T-helper 1 cell treated with Interleukin-12 subunit alpha and Interleukin-12 subunit beta and Interleukin-4 antibody, amounts not matched to agents 30 μg/mL and 1 μg/mL, for 36 hours (primary cell): ENCODE measurements at regions not wholly inside any gene's neighbourhood (a gene's known extent, or its start where the extent isn't known, plus 50 kb on each side); places are given as distances from the start of the nearest gene placed in this dataset.
"Not testable (repeated sequence)": the region's sequence is repeated elsewhere in the genome, so short reads cannot be mapped to it uniquely, and the experiment has no call there.

ENCODE experiments used
- H3K27ac Mint-ChIP-seq: one replicate; pipeline ENCODE4 v1.8.0; 2021; ENCODE audit warnings: mild to moderate bottlenecking, mixed read lengths
- H3K27me3 Mint-ChIP-seq: one replicate; pipeline ENCODE4 v1.8.0; 2021; ENCODE audit warnings: low read depth, mixed read lengths
- H3K36me3 Mint-ChIP-seq: one replicate; pipeline ENCODE4 v1.8.0; 2021; ENCODE audit warnings: low read depth, mixed read lengths
- H3K4me1 Mint-ChIP-seq: one replicate; pipeline ENCODE4 v1.8.0; 2021; ENCODE audit warnings: low read depth, mixed read lengths
- H3K4me3 Mint-ChIP-seq: one replicate; pipeline ENCODE4 v1.8.0; 2021; ENCODE audit warnings: mild to moderate bottlenecking, moderate library complexity, mixed read lengths
- H3K9me3 Mint-ChIP-seq: one replicate; pipeline ENCODE4 v1.8.0; 2021; ENCODE audit warnings: mixed read lengths

DNA sequence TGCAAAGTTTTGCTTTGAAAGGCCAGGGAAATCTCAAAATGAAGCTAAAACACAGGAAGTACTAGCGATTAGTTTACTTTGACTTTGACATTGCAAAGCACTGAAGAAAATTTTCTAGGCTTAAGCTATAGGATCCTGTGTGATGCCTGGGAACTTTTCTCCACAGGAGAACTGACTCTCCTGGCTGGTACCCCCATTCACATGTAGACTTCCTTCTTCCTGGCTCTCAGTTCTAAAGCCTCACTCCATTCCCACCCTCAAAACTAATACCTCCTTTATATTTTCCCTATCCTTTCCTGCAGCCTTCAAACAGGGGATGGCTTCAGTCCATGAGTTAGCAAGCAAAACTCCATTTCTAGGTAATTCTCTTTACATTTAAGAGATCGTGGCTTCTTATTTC, 189.5 kb downstream of the SLITRK1 start:
- Mint-ChIP-seq H3K27me3 (no peaks in the 10 kb centered on the region), H3K4me1 (no peaks in the 10 kb centered on the region), H3K4me3 (no peak overlapping the region), H3K9me3 (no peaks in the 10 kb centered on the region), H3K27ac (no peak overlapping the region), H3K36me3 (no peaks in the 10 kb centered on the region)

DNA sequence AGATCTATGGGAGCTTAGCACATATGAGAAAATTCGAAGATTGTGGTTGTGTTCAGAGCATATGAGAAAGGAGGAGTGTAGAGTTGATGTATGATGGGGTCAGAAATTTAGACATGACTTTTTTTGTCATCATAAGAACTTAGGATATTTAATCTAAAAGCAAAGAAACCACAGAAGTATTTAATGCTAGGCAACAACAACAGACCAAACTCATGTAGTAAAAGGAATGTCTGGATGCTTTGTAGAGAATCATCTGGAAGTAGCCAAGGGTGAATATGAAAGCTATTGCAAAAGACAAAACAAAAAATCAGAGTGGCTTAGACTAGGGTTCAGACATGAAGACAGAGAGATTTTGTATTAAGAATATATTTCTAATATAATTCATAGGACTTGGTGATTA, 190.3 kb downstream of the SLITRK1 start:
- H3K27me3 Mint-ChIP-seq, result no peaks in the 10 kb centered on the region
- H3K4me1 Mint-ChIP-seq, result no peaks in the 10 kb centered on the region
- no peak overlapping the region for H3K4me3 Mint-ChIP-seq
- H3K36me3 Mint-ChIP-seq, result no peaks in the 10 kb centered on the region
- no peak overlapping the region for H3K27ac Mint-ChIP-seq
- H3K9me3 Mint-ChIP-seq, result no peaks in the 10 kb centered on the region

DNA sequence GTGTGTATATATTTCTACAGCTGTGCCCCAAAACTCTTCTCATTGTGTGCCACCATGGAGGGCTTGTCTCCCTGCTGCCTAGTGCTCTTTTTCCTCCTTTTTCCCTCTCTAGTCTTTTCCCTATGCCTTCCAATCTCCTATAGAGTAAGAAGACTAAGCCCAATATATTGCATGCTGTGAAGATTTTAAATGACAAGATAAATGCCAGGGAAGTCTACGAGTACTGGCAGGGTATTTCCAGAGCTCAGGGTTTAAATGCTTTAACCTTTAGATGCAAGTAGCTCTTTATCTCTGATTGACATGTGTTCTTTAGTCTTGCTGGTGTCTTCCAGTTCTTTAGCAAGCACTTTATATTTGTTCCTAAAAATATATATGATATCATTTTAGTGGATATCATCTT, 200.7 kb downstream of the SLITRK1 start:
- H3K4me3 Mint-ChIP-seq, result no peak overlapping the region
- H3K4me1 Mint-ChIP-seq, result no peaks in the 10 kb centered on the region
- H3K9me3 Mint-ChIP-seq, result no peaks in the 10 kb centered on the region
- H3K27ac Mint-ChIP-seq, result no peak overlapping the region
- no peaks in the 10 kb centered on the region for H3K36me3 Mint-ChIP-seq
- no peaks in the 10 kb centered on the region for H3K27me3 Mint-ChIP-seq

DNA sequence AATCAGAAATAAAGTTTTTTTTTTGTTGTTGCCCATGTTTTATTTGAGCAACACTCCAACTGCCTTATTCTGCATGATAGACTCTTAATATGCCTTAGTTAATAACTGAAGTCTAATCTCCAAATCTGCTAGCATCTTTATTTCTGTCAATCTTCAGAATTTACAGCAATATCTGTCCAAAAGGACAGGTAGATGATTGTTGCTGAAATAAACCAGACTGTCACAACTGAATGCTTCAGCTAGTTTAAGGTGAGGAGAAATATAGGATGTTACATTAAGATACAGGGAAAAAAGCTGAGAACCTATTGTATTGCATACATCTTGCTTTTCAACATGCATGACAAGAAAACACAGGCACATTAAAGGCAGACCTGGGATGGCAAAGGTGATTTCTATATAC, 204.3 kb downstream of the SLITRK1 start:
- Mint-ChIP-seq H3K36me3 (no peaks in the 10 kb centered on the region), H3K4me3 (no peak overlapping the region), H3K27me3 (no peaks in the 10 kb centered on the region), H3K4me1 (no peaks in the 10 kb centered on the region), H3K9me3 (no peaks in the 10 kb centered on the region), H3K27ac (no peak overlapping the region)

DNA sequence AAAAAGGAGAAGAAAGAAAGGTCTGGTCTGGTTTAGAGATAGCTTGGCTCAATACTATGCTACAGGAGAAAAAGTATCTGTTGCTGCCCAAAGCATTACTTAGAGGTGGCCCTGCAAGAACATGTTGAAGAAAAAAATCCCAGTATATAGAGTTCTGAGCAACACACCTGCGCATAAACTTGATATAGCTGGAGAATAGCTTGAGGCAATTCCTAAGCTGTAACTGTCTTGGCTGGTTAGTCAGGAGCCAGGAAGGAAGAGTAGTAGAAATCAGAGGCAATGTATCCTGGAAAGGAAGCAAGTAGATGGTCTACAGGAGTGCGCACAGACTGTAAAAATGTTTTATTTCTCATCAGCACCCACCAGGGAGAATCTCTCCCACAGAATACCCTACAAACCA, 209.7 kb downstream of the SLITRK1 start:
- Mint-ChIP-seq H3K4me1 (no peaks in the 10 kb centered on the region), H3K27me3 (no peaks in the 10 kb centered on the region), H3K9me3 (peaks cover 7% of the 10 kb centered on the region), H3K36me3 (no peaks in the 10 kb centered on the region), H3K27ac (no peak overlapping the region), H3K4me3 (no peak overlapping the region)

DNA sequence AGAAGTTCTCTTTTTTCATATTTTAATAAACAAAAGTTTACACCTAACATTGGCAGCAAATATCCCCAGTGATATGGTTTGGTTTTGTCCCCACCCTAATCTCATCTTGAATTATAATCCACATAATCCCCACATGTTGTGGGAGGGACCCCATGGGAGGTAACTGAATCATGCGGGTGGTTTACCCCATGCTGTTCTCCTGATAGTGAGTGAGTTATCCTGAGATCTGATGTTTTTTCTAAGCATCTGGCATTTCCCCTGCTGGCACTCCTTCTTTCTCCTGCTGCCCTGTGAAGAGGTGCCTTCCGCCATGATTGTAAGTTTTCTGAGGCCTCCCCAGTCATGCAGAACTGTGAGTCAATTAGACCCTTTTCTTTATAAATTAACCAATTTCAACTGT, 214.7 kb downstream of the SLITRK1 start:
- no peak overlapping the region for H3K27ac Mint-ChIP-seq
- no peaks in the 10 kb centered on the region for H3K36me3 Mint-ChIP-seq
- H3K4me3 Mint-ChIP-seq, result no peak overlapping the region
- no peaks in the 10 kb centered on the region for H3K27me3 Mint-ChIP-seq
- no peaks in the 10 kb centered on the region for H3K4me1 Mint-ChIP-seq
- peaks cover 7% of the 10 kb centered on the region for H3K9me3 Mint-ChIP-seq

DNA sequence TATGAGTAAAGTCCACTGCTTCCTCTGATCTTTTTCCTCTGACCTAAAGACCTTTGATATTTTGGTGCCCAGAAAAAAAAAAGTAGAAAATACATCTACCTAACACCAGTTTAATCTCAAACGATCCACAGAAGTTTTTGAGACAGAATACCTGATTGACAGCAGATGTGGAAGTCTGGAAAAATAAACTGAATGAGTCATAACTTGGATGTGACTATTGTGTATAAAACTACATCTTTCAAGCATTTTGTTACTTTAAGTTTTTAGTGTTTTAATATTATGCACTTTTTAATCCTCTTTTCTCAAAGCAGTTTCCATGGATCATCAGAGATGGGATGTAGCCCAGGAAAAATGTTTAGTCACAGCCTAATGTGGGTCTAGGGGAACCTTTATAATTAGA, 216.1 kb downstream of the SLITRK1 start:
- Mint-ChIP-seq H3K4me1 (no peaks in the 10 kb centered on the region), H3K27me3 (no peaks in the 10 kb centered on the region), H3K9me3 (peaks cover 7% of the 10 kb centered on the region)

DNA sequence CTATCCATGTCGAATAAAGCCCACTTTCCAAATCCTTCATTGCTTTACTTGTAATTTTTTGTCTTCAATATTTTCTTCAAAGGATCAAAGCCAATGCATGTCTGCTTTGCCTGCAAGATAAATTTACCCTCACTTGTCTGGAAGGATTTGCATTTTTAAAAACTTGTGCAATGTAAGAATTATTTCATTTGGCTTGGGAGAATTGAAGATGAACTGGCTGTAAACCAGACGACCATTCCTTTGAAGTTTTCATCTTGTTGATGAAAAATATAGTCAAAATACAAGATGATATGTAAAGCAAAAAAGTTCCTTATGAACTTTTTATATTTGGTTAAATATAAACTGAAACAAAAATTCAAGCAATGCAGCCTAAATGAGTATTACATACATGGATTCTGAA, 225.0 kb downstream of the SLITRK1 start:
- Mint-ChIP-seq H3K4me1 (no peaks in the 10 kb centered on the region), H3K9me3 (peaks cover 4% of the 10 kb centered on the region), H3K27ac (no peak overlapping the region), H3K4me3 (no peak overlapping the region), H3K36me3 (no peaks in the 10 kb centered on the region), H3K27me3 (no peaks in the 10 kb centered on the region)

More for the DNA sequence above, 216.1 kb downstream of the SLITRK1 start:
- Mint-ChIP-seq H3K36me3 (no peaks in the 10 kb centered on the region), H3K4me3 (no peak overlapping the region), H3K27ac (no peak overlapping the region)

DNA sequence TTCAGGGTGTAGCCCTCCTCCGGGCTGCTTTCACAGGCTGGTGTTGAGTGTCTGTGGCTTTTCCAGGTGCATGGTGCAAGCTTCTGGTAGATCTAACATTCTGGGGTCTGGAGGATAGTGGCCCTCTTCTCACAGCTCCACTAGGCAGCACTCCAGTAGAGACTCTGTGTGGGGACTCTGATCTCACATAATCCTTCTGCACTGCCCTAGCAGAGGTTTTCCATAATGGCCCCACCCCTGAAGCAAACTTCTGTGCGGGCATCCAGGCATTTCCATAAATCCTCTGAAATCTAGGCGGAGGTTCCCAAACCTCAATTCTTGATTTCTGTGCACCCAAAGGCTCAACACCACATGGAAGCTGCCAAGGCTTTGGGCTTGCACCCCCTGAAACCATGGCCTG, 239.7 kb downstream of the SLITRK1 start:
- H3K36me3 Mint-ChIP-seq, H3K27me3 Mint-ChIP-seq, H3K4me3 Mint-ChIP-seq, H3K4me1 Mint-ChIP-seq, H3K27ac Mint-ChIP-seq: not testable (repeated sequence)
- H3K9me3 Mint-ChIP-seq, result peaks cover 18% of the 10 kb centered on the region

DNA sequence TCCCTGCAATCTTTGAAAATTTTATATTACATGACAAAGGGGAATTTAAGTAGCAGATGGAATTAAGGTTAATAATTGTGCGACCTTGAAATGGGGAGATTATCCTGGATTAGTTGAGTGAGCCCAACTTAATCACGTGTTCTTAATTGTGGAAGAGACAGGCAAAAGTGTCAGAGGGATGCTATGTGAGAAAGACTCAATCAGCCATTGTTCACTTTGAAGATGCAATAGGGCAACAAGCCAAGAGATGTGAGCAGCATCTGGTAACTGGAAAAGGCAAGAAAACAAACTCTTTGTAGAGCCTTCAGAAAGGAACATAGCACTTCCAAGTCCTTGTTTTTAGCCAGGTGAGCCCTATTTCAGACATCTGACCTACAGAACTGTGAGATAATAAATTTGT, 247.7 kb downstream of the SLITRK1 start:
- H3K27ac Mint-ChIP-seq, result no peak overlapping the region
- H3K36me3 Mint-ChIP-seq, result no peaks in the 10 kb centered on the region
- H3K4me1 Mint-ChIP-seq, result no peaks in the 10 kb centered on the region
- no peaks in the 10 kb centered on the region for H3K9me3 Mint-ChIP-seq
- no peak overlapping the region for H3K4me3 Mint-ChIP-seq
- no peaks in the 10 kb centered on the region for H3K27me3 Mint-ChIP-seq

DNA sequence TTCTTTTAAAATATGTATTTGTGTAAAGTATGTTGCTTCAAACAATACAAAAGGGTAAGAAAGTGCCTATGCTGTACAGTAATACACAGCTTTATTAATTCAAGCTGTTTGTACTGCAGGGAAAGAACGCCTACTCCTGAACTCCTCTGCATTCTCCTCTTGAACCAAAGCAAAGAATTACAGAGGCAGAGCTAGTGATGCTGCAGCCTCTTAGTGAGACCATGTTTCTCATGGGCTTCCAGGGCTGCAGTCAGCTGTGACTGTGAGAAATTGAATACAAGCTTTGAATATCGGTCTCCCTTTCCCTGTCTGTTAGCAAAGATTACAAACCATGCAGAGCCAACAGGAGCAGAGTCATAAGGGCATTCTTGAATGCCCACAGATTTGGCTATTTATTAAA, 248.5 kb downstream of the SLITRK1 start:
- H3K4me3 Mint-ChIP-seq, result no peak overlapping the region
- no peaks in the 10 kb centered on the region for H3K36me3 Mint-ChIP-seq
- no peaks in the 10 kb centered on the region for H3K4me1 Mint-ChIP-seq
- no peak overlapping the region for H3K27ac Mint-ChIP-seq
- H3K9me3 Mint-ChIP-seq, result no peaks in the 10 kb centered on the region
- H3K27me3 Mint-ChIP-seq, result no peaks in the 10 kb centered on the region

DNA sequence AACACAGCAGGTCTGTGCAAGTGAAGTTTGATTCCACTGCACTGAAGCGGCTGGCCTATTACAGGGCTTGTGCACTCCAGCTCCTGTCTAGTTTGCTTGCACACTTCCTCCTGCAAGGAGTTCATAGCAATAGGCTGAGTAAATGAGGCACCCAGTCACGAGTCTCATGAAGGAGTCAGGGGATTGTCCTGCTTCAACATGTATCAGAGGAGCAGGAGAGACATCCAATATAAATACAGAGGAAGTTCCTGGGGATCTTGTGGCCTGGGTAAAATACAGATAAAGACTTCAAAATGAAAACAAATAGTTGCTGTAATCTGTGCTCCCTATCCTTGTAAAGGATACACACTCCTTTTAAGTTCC, 259.9 kb downstream of the SLITRK1 start:
- H3K9me3 Mint-ChIP-seq, result peaks cover 3% of the 10 kb centered on the region
- H3K27ac Mint-ChIP-seq, result no peak overlapping the region
- no peaks in the 10 kb centered on the region for H3K4me1 Mint-ChIP-seq
- no peaks in the 10 kb centered on the region for H3K36me3 Mint-ChIP-seq
- H3K27me3 Mint-ChIP-seq, result no peaks in the 10 kb centered on the region
- no peak overlapping the region for H3K4me3 Mint-ChIP-seq

DNA sequence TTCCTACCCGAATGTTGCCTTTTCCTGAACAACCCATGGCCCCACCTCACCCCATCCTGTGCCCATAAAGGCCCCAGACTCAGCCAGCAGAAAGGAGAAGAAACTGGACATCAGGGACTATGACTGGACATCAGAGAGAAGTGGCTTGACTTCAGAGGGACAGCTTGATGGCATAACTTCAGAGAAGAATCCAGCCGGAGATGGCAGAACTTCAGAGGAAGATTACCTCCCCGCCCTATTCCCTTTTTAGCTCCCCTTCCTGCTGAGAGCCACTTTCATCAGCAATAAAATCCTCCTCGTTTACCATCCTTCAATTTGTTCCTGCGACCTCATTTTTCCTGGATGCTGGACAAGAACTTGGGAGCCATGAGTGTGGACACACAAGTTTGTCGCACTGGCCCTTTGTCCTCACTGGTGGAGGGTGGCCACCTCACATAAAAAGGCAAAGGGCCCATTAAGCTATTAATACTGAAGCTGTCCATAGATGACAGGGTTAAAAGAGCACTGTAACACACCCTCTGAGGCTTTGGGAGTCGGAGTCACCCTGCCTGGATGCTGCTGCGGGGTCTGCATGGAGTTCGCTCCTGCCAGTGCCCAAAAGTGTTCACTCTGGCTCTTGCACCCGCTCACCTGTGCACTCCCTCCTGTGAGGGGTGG, 260.4 kb downstream of the SLITRK1 start:
- Mint-ChIP-seq H3K27me3 (no peaks in the 10 kb centered on the region), H3K4me3 (no peak overlapping the region), H3K9me3 (peaks cover 3% of the 10 kb centered on the region), H3K27ac (no peak overlapping the region), H3K36me3 (no peaks in the 10 kb centered on the region), H3K4me1 (no peaks in the 10 kb centered on the region)

DNA sequence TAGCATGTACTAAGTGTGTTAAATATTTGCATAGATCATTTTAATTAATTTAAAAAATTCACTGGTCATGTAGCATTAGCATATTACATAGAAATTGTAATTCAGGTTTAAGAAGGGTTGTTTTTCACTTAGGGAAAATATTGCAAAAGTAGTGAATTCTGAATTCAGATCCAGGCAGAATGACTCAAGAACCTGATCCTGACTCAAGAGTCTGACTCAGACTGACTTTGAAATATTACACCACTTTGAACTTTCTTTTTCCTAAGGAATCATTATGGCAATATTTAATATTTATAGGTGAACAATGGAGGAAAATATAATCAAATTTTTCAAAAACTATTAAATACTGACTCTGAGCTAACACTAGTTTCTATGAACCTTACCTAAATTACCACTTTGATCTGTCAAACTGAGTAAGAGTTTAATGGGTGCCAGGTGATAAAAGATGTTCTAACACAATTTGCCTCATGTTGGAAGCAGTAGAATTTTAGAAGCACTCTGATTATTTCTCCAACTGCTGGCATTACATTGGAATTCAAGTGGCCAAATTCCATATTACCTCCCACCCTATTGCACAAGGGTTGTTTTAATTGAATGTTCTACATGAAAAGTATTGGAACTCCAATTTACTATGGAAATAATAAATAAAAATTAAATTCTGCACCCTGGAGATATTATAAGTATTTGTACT, 261.6 kb downstream of the SLITRK1 start:
- Mint-ChIP-seq H3K9me3 (peaks cover 3% of the 10 kb centered on the region), H3K27me3 (no peaks in the 10 kb centered on the region), H3K27ac (no peak overlapping the region), H3K4me3 (no peak overlapping the region), H3K36me3 (no peaks in the 10 kb centered on the region), H3K4me1 (no peaks in the 10 kb centered on the region)

DNA sequence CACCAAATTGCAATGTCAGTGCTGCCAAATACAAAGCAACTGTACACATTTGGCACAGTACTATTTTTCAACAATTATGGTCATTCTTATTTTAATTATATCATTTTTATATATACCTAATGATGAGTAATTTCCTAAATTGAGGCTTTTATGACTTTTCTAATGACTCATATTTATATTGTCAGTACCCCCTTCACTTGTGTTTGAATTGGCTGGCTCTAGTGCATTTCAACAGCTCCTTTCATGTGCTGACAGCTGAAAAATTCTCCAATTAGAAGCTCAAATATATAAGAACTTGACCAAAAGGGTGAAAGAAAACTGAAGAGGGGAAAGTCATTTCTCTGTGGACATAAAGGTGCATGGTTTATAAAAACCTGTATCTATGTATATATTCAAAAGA, 263.3 kb downstream of the SLITRK1 start:
- no peak overlapping the region for H3K4me3 Mint-ChIP-seq
- no peaks in the 10 kb centered on the region for H3K36me3 Mint-ChIP-seq
- H3K27ac Mint-ChIP-seq, result no peak overlapping the region
- no peaks in the 10 kb centered on the region for H3K4me1 Mint-ChIP-seq
- peaks cover 9% of the 10 kb centered on the region for H3K9me3 Mint-ChIP-seq
- H3K27me3 Mint-ChIP-seq, result no peaks in the 10 kb centered on the region

DNA sequence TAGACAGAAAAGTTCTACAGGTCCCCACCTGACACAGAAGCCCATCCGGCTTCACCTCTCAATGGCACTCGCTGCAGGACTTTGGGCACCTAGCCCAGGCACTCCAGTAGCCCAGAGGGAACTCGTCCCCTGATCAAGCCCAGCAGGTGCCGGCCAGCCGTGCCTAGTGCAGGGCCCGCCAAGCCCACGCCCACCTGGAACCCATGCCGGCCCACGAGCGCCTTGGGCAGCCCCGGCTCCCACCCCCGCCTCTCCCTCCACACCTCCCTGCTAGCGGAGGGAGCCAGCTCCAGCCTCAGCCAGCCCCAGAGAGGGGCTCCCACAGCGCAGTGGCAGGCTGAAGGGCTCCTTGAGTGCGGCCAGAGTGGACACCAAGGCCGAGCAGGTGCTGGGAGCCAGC, 268.8 kb downstream of the SLITRK1 start:
- Mint-ChIP-seq H3K27me3 (no peaks in the 10 kb centered on the region), H3K4me1 (no peaks in the 10 kb centered on the region), H3K9me3 (peaks cover 19% of the 10 kb centered on the region), H3K27ac (no peak overlapping the region), H3K36me3 (no peaks in the 10 kb centered on the region), H3K4me3 (no peak overlapping the region)
